ENCODE measurements at regions not wholly inside any gene's neighbourhood (a gene's known extent, or its start where the extent isn't known, plus 50 kb on each side); places are given as distances from the start of the nearest gene placed in this dataset.

- DNase-seq (ENCODE audit: extremely low read depth in 1 of 2, low read depth in 1 of 2), result no peak
These were observed 383.9 kb upstream of the DCN start for GRCh38 chr12:91566328-91567099.

- no peak for DNase-seq (ENCODE audit: extremely low read depth in 1 of 2, low read depth in 1 of 2)
These were observed 383.2 kb upstream of the DCN start for GRCh38 chr12:91565846-91566245.

GRCh38 chr12:91565246-91565645, 382.6 kb upstream of the DCN start:
- no peak for DNase-seq (ENCODE audit: extremely low read depth in 1 of 2, low read depth in 1 of 2)

- DNase-seq (ENCODE audit: extremely low read depth in 1 of 2, low read depth in 1 of 2), result no peak
These were observed 380.6 kb upstream of the DCN start for GRCh38 chr12:91563011-91563765.

GRCh38 chr12:91562476-91562875, 379.9 kb upstream of the DCN start:
- DNase-seq (ENCODE audit: extremely low read depth in 1 of 2, low read depth in 1 of 2), result no peak

GRCh38 chr12:91561958-91562325, 379.3 kb upstream of the DCN start:
- no peak for DNase-seq (ENCODE audit: extremely low read depth in 1 of 2, low read depth in 1 of 2)

GRCh38 chr12:91561301-91561957, 378.8 kb upstream of the DCN start:
- no peak for DNase-seq (ENCODE audit: extremely low read depth in 1 of 2, low read depth in 1 of 2)

- DNase-seq (ENCODE audit: extremely low read depth in 1 of 2, low read depth in 1 of 2), result no peak
These were observed 374.3 kb upstream of the DCN start for GRCh38 chr12:91556909-91557308.

GRCh38 chr12:91555436-91556415, 373.1 kb upstream of the DCN start:
- no peak for DNase-seq (ENCODE audit: extremely low read depth in 1 of 2, low read depth in 1 of 2)

GRCh38 chr12:91551927-91552326, 369.3 kb upstream of the DCN start:
- DNase-seq (ENCODE audit: extremely low read depth in 1 of 2, low read depth in 1 of 2), result no peak

GRCh38 chr12:91551242-91551641, 368.6 kb upstream of the DCN start:
- no peak for DNase-seq (ENCODE audit: extremely low read depth in 1 of 2, low read depth in 1 of 2)

GRCh38 chr12:91542666-91543065, 360.0 kb upstream of the DCN start:
- no peak for DNase-seq (ENCODE audit: extremely low read depth in 1 of 2, low read depth in 1 of 2)

GRCh38 chr12:91542067-91542466, 359.4 kb upstream of the DCN start:
- DNase-seq (ENCODE audit: extremely low read depth in 1 of 2, low read depth in 1 of 2), result no peak

- no peak for DNase-seq (ENCODE audit: extremely low read depth in 1 of 2, low read depth in 1 of 2)
These were observed 355.8 kb upstream of the DCN start for GRCh38 chr12:91538418-91538817.

- DNase-seq (ENCODE audit: extremely low read depth in 1 of 2, low read depth in 1 of 2), result no peak
These were observed 350.7 kb upstream of the DCN start for GRCh38 chr12:91533366-91533765.

GRCh38 chr12:91529829-91530228, 347.2 kb upstream of the DCN start:
- DNase-seq (ENCODE audit: extremely low read depth in 1 of 2, low read depth in 1 of 2), result no peak

- no peak for DNase-seq (ENCODE audit: extremely low read depth in 1 of 2, low read depth in 1 of 2)
These were observed 341.2 kb upstream of the DCN start for GRCh38 chr12:91523831-91524230.

- DNase-seq (ENCODE audit: extremely low read depth in 1 of 2, low read depth in 1 of 2), result no peak
These were observed 334.1 kb upstream of the DCN start for GRCh38 chr12:91516695-91517047.

GRCh38 chr12:91515944-91516694, 333.5 kb upstream of the DCN start:
- DNase-seq (ENCODE audit: extremely low read depth in 1 of 2, low read depth in 1 of 2), result no peak

- DNase-seq (ENCODE audit: extremely low read depth in 1 of 2, low read depth in 1 of 2), result no peak
These were observed 330.7 kb upstream of the DCN start for GRCh38 chr12:91513313-91513712.
